Heart right ventricle (tissue), 16 donors: ENCODE measurements at regions not wholly inside any gene's neighbourhood (a gene's known extent, or its start where the extent isn't known, plus 50 kb on each side); places are given as distances from the start of the nearest gene placed in this dataset.

Experiments used
- ATAC-seq, 8 donors: fragments of 200-7000 bp; cut with Tn5 transposase; one replicate each; pipeline ENCODE4 v1.9.1; 2020; ENCODE audit warnings: mild to moderate bottlenecking in 8 of 8, moderate library complexity in 8 of 8, moderate number of reproducible peaks in 1 of 8
- DNase-seq, 2 donors: peaks; one replicate each; pipeline ENCODE4 v3.0.0-alpha.2; 2020
- H3K27ac ChIP-seq, 10 donors: fragments of 200-600 bp; sonication (generic) in 2 of 10; one replicate each; pipeline versions ENCODE4 v1.5.0 to v1.8.0; 2020 to 2022; ENCODE audit warnings: mild to moderate bottlenecking in 3 of 10
- H3K27me3 ChIP-seq, 7 donors: fragments of 200-600 bp; one replicate each; pipeline ENCODE4 v1.8.0; 2021 to 2022; ENCODE audit warnings: mild to moderate bottlenecking in 2 of 7
- H3K36me3 ChIP-seq, 9 donors: fragments of 200-600 bp; sonication (generic) in 1 of 9; one replicate each; pipeline versions ENCODE4 v1.5.0 to v1.8.0; 2020 to 2022; ENCODE audit warnings: mild to moderate bottlenecking in 2 of 9
- H3K4me1 ChIP-seq, 9 donors: fragments of 200-600 bp; sonication (generic) in 1 of 9; one replicate each; pipeline versions ENCODE4 v1.5.0 to v1.8.0; 2020 to 2022; ENCODE audit warnings: mild to moderate bottlenecking in 4 of 9
- H3K4me3 ChIP-seq, 10 donors: fragments of 200-600 bp; sonication (generic) in 2 of 10; one replicate each; pipeline versions ENCODE4 v1.5.0 to v1.8.0; 2020 to 2022; ENCODE audit warnings: mild to moderate bottlenecking in 7 of 10, moderate library complexity in 2 of 10
- H3K9me3 ChIP-seq, 11 donors: fragments of 200-600 bp in 10 of 11; sonication (generic) in 2 of 11; one replicate each; pipeline versions ENCODE4 v1.5.0 to v1.8.0; 2013 to 2022; ENCODE audit warnings: mild to moderate bottlenecking in 2 of 11, control low read depth in 1 of 11, moderate library complexity in 1 of 11
- WGBS, 2 donors: extraction: QIAGEN DNeasy Blood & Tissue Kit; methylation state at CpG; one replicate each; pipeline ENCODE4 v1.1.7; 2013; ENCODE audit warnings: inconsistent platforms in 1 of 2; 5-methylcytosine and 5-hydroxymethylcytosine counted together
- intact Hi-C, 10 donors: fragments of 100-400 bp; cut with DNase I; formaldehyde crosslinking; loops; one replicate each; pipeline versions ENCODE4 v1.11.1 to v1.14.2; 2022
- TF ChIP-seq, protein P1 (sequence below), 9 donors: fragments of 200-600 bp; sonication (generic) in 2 of 9; IDR thresholded peaks; one replicate each; pipeline versions ENCODE4 v1.5.0 to v1.8.0; 2021 to 2022; ENCODE audit warnings: antibody characterized with exemption in 9 of 9, mild to moderate bottlenecking in 5 of 9, moderate library complexity in 1 of 9
- donor health status: Arrhythmogenic right ventricular cardiomyopathy.
- donor health status: ischemic (EF 13 %, LVEDD 7.1; RV severe dilation, severe dysfunction).
- donor health status: healthy with polysubstance abuse.
- donor health status: DM: no; HTN: yes; CAD: no.
- donor health status: DM: no; HTN: no; CAD: no.
- donor health status: ischemic (EF 25% LVEDD 6.9; RV normal size, moderate dysfunction).
- donor health status: ischemic (EF 25% LVEDD 5.7; RV mildly dilated, moderate dysfunction).
- donor health status: healthy.
- donor health status: DM: yes; HTN: yes; CAD: no.
- donor health status: Ischemic cardiomyopathy.
- donor health status: ischemic (EF 35%, LVEDD 5.7; RV mildly dilated, moderate dysfunction).
- donor health status: nonischemic (EF 11% LVEDD 7.7; RV severe dilation, severe dysfunction).
- donor health status: DM: yes; HTN: yes; CAD: no.
- donor health status: PGD.
- donor health status: ischemic (EF 29% LVEDD 5.4; RV normal size, mild dysfunction).
- donor health status: nonischemic (EF 23%, LVEDD 6.1; RV moderate dilation, normal function).

DNA sequence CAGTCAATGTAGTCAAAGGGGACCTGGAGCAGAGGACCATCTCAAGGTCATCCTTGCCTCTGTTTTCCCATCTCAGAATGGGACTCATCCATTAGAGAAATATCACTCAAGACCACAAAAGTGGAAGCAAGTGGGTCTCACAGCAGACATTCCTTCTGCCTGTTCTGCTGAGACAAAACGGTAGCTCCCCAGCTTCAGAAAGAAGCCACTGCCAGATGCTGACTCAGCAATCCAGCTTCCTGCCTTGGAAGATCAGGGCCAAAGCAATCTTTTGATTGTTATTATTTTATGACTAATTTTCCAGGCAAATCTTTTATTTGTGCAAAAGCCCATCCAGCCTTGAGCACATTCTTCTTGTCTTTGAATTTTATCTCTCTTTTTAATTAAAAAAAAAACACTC lies 86.8 kb downstream of the CCT6B start:
- no peak for ATAC-seq
- H3K4me3 ChIP-seq = no peak overlapping the region

DNA sequence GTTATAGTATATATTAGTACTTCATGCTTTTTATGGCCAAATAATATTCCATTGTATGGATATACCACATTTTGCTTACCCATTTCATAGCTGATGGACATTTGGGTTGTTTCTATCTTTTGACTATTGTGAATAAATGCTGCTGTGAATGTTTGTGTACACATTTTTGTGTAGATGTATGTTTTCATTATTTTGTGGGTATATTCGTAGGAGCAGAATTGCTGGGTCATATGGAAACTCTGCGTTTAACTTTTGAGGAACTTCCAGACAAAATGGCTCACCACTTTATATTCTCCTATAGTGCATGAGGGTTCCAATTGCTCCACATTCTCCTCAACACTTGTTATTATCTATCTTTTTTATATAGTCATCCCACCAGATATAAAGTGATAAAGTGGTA lies 88.6 kb downstream of the CCT6B start:
- H3K27me3 ChIP-seq = peaks cover 0 to 10% (median 0%) of the 10 kb centered on the region in 7 donors
- H3K27ac ChIP-seq = no peak overlapping the region
- peaks cover 0 to 27% (median 8%) of the 10 kb centered on the region in 11 donors for H3K9me3 ChIP-seq
- TF ChIP-seq, protein P1, sequence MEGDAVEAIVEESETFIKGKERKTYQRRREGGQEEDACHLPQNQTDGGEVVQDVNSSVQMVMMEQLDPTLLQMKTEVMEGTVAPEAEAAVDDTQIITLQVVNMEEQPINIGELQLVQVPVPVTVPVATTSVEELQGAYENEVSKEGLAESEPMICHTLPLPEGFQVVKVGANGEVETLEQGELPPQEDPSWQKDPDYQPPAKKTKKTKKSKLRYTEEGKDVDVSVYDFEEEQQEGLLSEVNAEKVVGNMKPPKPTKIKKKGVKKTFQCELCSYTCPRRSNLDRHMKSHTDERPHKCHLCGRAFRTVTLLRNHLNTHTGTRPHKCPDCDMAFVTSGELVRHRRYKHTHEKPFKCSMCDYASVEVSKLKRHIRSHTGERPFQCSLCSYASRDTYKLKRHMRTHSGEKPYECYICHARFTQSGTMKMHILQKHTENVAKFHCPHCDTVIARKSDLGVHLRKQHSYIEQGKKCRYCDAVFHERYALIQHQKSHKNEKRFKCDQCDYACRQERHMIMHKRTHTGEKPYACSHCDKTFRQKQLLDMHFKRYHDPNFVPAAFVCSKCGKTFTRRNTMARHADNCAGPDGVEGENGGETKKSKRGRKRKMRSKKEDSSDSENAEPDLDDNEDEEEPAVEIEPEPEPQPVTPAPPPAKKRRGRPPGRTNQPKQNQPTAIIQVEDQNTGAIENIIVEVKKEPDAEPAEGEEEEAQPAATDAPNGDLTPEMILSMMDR (IDR thresholded peaks at IDR 0.05) = no peak
- 88 to 93% methylated on average over 2 of the region's 2 CpGs for WGBS, 2 donors
- DNase-seq (no peak), ATAC-seq (no peak)
- H3K4me1 ChIP-seq = no peaks in the 10 kb centered on the region
- no peaks in the 10 kb centered on the region for H3K36me3 ChIP-seq
- no peak overlapping the region for H3K4me3 ChIP-seq
- intact Hi-C loops = loop anchor here in 1 of 10 donors (10.0 kb wide), 1 partner anchor 58 kb away; no protein-coding TSS in a partner anchor

More for the DNA sequence above, 86.8 kb downstream of the CCT6B start:
- no peaks in the 10 kb centered on the region for H3K4me1 ChIP-seq
- TF ChIP-seq, protein P1 (IDR thresholded peaks at IDR 0.05) = no peak
- no peak for DNase-seq
- no peak overlapping the region for H3K27ac ChIP-seq
- H3K27me3 ChIP-seq = peaks cover 0 to 10% (median 0%) of the 10 kb centered on the region in 7 donors
- 19 to 20% methylated on average over 1 of the region's 1 CpG for WGBS, 2 donors
- intact Hi-C loops = loop anchor here in 1 of 10 donors (10.0 kb wide), 1 partner anchor 60 kb away; no protein-coding TSS in a partner anchor
- H3K36me3 ChIP-seq = no peaks in the 10 kb centered on the region
- H3K9me3 ChIP-seq = peaks cover 0 to 11% (median 5%) of the 10 kb centered on the region in 11 donors

DNA sequence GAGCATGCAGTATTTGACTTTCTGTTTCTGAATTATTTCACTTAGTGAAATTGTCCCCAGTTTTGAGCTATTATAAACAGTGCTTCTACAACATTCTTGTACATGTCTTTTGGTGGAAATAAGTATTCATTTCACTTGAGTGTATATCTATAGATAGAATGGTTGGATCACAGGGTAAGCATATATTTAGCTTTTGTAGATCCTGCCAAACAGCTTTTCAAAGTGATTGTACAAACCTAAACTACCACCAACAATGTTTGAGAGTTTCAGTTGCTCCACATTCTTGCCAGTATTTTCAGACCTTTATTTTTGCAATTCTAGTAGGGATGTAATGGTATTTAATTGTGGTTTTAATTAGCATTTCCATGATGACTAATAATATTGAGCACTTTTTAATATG lies 91.6 kb downstream of the CCT6B start:
- Histone ChIP-seq H3K4me1 (no peaks in the 10 kb centered on the region), H3K27me3 (no peaks in the 10 kb centered on the region), H3K9me3 (peaks cover 0 to 27% (median 8%) of the 10 kb centered on the region in 11 donors), H3K27ac (no peak overlapping the region), H3K4me3 (no peak overlapping the region), H3K36me3 (no peaks in the 10 kb centered on the region)
- DNase-seq (no peak), ATAC-seq (no peak)
- TF ChIP-seq, protein P1 (IDR thresholded peaks at IDR 0.05) = no peak
- intact Hi-C loops = loop anchor here in 2 of 10 donors (10.0 kb wide), 2 partner anchors 55 kb away; no protein-coding TSS in a partner anchor

DNA sequence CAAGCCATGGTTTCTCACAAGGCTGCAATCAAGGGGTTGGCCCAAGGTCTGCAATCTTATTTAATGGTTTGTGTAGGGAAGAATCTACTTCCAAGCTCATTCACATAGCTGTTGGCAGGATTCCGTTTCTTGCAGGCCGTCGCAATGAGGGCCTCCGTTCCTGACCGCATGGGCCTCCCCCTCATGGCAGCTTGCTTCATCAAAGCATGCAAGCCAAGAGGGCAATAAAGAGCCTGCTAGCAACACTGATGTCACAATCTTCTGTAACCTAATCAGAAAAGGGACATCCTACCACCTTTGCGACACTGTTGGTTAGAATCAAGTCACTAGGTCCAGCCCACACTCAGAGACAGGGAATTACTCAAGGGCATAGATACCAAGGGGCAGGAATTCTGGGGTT lies 95.5 kb downstream of the CCT6B start:
- Histone ChIP-seq H3K4me3 (no peak overlapping the region), H3K9me3 (peaks cover 0 to 16% (median 4%) of the 10 kb centered on the region in 11 donors), H3K36me3 (no peaks in the 10 kb centered on the region), H3K27ac (no peak overlapping the region), H3K27me3 (peaks cover 0 to 5% (median 0%) of the 10 kb centered on the region in 7 donors), H3K4me1 (no peaks in the 10 kb centered on the region)
- ATAC-seq (no peak), DNase-seq (no peak)
- WGBS, 2 donors = 88 to 89% methylated on average over 6 of the region's 6 CpGs
- intact Hi-C loops = loop anchor here in 1 of 10 donors (10.0 kb wide), 1 partner anchor 59 kb away; no protein-coding TSS in a partner anchor
- TF ChIP-seq, protein P1 (IDR thresholded peaks at IDR 0.05) = no peak
